GM18909 (cell line): ENCODE measurements at regions not wholly inside any gene's neighbourhood (a gene's known extent, or its start where the extent isn't known, plus 50 kb on each side); places are given as distances from the start of the nearest gene placed in this dataset.
"Not testable (repeated sequence)": the region's sequence is repeated elsewhere in the genome, so short reads cannot be mapped to it uniquely, and the experiment has no call there.

Experiments
- ATAC-seq: cut with Tn5 transposase; IDR thresholded peaks from one replicate; pipeline ENCODE4 v1.9.1; 2021; ENCODE audit warnings: mild to moderate bottlenecking; ENCODE audit not compliant: unreplicated experiment, poor library complexity

DNA sequence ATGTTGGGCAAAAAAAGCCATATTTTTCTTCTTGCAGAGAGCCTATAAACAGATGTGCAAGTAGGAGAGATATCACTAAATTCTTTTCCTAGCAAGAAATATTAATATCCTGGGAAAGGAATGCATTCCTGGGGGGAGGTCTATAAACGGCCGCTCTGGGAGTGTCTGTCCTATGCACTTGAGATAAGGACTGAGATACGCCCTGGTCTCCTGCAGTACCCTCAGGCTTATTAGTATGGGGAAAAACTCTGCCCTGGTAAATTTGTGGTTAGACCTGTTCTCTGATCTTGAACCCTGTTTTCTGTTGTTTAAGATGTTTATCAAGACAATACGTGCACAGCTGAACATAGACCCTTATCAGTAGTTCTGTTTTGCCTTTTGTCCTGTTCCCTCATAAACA is 177.8 kb upstream of the PAQR3 start:
- not testable (repeated sequence) for ATAC-seq

- no peak for ATAC-seq
Observed at GRCh38 chr4:79107014-79107413, 167.8 kb upstream of the PAQR3 start.

GRCh38 chr4:79088946-79089691 is 149.9 kb upstream of the PAQR3 start:
- no peak for ATAC-seq

DNA sequence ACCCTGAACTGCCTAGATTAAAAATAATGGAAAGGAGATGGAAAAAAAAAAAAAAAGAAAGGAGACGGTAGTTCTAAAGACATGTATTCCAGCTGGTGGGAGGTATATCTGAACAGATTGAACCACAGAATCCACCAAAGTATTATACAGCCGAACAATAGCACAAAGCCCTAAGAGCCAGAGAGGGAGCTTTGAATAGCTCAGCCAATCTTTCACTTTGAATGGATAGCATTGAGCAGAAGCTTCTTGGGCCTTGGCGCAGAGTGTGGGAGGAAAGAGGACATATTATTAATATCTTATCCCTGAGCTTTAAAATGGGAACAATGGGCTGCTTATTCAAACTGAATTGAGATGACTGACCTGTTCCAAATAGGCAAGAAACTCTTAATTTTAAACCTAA is 147.8 kb upstream of the PAQR3 start:
- ATAC-seq, result no peak

DNA sequence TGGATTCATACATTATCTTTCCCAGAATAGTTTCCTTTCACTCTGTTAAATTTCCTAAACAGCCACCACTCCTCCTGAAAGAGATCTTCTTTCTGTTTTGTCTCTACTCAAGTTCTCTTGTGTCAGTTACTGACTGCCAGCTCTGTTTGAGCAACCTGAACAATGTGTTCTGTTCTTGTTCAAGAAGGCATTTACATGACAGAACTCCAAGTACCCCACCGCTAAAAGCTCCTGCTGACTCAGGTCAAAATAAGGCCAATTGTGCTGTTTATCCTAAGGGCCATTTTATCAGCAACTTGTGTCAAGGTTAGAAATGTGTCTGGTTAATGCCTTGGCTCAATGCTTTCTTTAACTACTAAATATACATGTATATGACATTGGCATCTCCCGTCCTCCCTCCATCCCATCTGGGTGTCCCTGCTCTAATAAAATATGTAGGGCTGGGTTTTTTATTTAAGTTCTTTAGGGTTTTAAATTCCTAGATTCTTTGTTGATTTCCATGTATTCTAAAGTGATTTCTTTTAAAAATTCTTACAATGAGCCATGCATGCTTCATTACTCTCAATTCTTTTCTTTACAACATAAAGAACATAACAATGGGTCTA is 144.3 kb upstream of the PAQR3 start:
- no peak for ATAC-seq

GRCh38 chr4:79082997-79083396 is 143.8 kb upstream of the PAQR3 start:
- ATAC-seq, result no peak

- ATAC-seq, result no peak
Observed at GRCh38 chr4:79081973-79082372, 142.7 kb upstream of the PAQR3 start.

GRCh38 chr4:79078339-79078738 is 139.1 kb upstream of the PAQR3 start:
- no peak for ATAC-seq

DNA sequence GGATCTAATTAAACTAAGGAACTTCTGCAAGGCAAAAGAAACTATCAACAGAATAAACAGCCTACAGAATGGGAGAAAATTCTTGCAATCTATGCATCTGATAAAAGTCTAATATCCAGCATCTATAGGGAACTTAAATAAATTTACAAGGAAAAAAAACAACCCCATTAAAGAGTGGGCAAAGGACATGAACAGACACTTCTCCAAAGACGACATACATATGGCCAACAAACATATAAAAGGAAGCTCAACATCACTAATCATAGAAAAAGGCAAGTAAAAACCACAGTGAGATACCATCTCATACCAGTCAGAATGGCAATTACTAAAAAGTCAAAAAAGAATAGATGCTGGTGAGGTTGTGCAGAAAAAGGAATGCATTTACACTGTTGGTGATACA is 134.8 kb upstream of the PAQR3 start:
- no peak for ATAC-seq

- no peak for ATAC-seq
Observed at GRCh38 chr4:79073471-79073870, 134.2 kb upstream of the PAQR3 start.

DNA sequence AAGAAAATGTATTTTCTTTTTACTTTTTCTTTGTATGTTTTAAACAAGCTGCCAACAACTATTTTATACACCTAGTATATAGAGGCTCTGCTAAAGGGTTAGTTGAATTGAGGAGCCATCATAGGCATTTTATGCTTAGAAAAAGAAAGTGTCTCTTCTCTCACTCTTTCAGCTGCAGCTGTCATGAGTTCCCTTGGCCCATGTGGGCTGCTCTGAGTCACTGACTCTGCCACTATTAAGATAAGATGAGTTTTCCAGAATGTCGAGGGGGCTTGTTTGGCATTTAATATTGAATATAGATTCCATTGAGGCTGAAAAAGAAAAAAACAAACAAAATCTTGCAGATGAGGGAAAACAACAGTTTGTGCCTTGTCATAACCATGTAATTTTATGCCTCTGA is 126.0 kb upstream of the PAQR3 start:
- no peak for ATAC-seq

DNA sequence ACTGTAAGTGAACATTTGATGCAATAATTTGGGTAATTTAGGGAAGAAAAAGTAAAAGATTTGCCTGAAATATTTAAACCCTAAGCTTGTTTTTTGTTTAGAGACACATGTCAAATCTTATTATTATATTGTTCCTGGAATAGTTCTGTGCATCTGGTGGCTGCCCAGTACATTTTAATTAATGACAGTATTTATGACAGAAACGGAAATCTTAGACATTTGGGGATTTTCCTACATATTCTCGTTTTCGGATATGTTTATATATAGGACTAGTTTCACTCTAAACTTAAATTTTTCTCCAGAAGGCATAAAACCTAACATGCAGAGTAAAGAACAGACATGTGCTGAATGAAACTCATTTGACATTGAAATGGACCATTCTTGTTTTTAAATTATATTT is 125.6 kb upstream of the PAQR3 start:
- ATAC-seq, result no peak

DNA sequence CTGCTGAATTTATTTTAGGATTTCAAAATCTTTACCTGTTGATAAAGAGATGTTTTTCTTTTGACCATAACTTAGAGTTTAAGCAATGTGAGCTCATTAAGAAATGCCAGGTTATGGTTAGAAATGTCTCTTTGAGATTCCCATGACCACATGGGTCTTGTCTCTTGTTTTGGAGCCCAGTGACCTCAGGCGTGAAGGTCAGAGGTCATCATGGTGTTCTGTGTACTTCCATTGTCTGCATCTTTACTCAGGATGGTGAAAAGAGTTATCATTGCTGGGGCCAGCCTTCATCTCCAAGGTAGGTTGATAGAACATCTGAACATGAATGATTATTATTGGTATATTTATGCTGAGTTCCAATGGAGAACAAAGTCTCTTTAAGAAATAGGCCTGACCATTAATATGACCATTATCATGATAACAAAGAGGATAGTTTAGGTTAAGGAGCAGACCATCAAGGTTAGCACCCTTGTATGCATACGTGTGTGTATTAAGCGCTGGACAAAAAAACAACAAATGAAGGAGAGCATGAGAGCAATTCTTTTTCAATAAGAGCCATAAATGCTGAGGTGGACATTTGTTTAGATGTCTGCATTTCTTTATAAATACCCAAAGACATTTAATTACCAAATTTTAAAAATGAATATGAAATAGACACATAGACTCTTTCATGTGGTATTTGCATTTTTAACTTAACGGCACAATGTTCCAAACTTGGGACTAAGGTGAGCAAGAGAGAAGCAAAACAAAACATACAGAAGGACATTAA is 120.6 kb upstream of the PAQR3 start:
- no peak for ATAC-seq

DNA sequence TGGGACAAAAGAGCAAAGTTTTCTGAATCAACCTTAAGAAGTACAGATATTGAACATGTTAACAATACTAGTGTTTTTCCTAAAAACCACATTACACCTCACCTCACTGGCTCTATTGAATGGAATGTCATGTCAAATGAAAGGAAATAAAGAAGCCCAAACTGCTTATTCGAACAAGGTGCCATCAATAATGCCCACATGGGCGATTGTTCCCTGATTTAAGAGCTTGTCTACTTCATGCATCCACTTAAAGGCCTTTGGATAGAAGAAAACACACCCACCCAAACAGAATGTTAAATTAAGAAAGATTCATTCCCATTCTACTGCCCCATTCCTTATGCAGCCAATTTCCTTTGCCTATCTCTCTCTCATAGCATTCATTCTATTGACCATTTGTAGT is 118.5 kb upstream of the PAQR3 start:
- no peak for ATAC-seq

DNA sequence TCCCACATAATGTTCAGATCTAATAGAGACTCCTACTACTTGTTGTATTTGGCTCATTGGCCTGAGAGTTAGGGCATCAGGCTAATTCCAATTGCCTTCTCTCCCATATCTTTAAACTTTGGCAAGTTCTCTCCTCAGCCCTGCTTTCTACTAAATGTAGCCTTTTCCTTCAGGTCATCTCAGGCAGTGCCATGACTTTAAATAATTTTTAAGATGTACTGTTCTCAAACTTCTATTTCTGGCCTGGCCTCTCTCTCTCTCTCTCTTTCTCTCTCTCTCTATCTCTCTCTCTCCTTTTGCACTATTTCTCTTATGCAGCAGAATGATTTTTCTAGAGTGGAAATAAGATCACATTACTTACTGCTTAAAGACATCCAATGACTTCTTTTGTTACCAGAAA is 114.5 kb upstream of the PAQR3 start:
- ATAC-seq, result no peak

DNA sequence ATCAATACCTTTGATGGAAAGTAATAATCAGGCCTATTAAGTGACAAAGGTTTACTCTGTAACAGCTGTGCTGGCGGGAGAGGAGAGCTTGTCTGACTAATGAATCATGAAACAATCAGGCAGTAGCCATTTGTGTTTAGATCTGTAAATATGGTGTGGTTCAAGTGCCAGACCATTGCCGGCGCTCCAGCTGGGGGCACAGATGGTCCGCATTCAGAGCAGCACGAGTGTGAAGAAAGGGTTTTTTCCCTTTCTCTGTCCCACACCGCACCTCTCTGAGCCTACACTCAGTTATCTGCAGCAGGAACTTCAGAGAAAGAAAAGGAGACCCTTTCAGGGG is 111.3 kb upstream of the PAQR3 start:
- ATAC-seq, result no peak

- no peak for ATAC-seq
Observed at GRCh38 chr4:79049840-79050540, 110.8 kb upstream of the PAQR3 start.

DNA sequence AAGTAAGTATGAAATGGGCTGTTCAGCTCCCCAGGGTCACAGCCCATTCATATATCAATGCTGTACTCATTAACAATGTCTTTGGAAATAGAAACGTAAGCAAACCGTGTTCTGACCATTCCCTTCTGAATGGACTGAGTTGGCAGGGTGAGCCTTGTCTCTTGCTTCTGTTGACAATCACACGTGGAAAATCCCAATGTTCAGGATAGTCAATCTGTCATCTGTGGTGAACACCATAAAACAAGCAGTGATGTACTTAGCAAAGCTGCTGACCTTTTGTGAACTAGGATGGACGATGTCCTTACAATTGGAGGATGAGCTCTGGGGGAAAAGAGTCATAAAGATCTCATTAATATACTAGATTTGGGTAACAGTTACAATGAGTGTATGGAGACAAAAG is 109.6 kb upstream of the PAQR3 start:
- no peak for ATAC-seq

GRCh38 chr4:79047316-79047715 is 108.1 kb upstream of the PAQR3 start:
- ATAC-seq, result no peak

DNA sequence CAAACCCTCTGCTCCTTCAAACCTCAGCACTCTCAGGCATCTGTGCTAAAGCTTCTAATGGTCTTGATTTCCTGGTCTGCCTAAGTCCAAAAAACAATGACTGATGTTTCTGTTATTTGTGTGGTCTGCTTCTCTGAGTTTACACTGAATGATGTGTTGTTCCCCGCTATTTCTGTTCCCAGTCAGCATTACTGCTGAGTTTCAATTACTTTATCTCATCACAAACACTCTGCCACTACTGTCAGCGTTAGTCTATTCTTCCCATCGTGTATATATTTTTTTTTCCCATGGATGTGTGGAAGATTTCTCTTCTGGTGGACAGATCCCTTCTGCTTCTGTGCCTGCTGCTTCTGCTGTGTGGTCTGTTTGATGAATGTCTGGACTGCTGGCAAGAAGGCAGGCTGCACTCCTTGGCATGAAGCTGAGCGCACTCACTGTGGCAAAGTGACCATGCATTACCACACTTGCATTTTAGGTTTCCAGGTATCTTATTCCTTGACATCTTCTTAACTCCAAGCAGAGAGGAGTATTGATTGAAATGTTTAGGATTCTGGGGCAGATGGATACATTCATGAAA is 106.9 kb upstream of the PAQR3 start:
- no peak for ATAC-seq
